Mucosa of stomach (tissue), 1 donor: ENCODE measurements at regions not wholly inside any gene's neighbourhood (a gene's known extent, or its start where the extent isn't known, plus 50 kb on each side); places are given as distances from the start of the nearest gene placed in this dataset.

Source experiments
- H3K27me3 ChIP-seq: one replicate; pipeline ENCODE4 v1.7.0; 2013; ENCODE audit warnings: mild to moderate bottlenecking, low read length; ENCODE audit not compliant: control insufficient read depth, insufficient read depth
- H3K36me3 ChIP-seq: one replicate; pipeline ENCODE4 v1.7.0; 2013; ENCODE audit warnings: low read length; ENCODE audit not compliant: control insufficient read depth, insufficient read depth
- H3K4me1 ChIP-seq: one replicate; pipeline ENCODE4 v1.7.0; 2013; ENCODE audit warnings: mild to moderate bottlenecking, low read length; ENCODE audit not compliant: control insufficient read depth, insufficient read depth
- H3K4me3 ChIP-seq: one replicate; pipeline ENCODE4 v1.7.0; 2013; ENCODE audit warnings: low read length
- H3K9ac ChIP-seq: one replicate; pipeline ENCODE4 v1.7.0; 2013; ENCODE audit warnings: mild to moderate bottlenecking, low read length, moderate library complexity
- H3K9me3 ChIP-seq: one replicate; pipeline ENCODE4 v1.7.0; 2013; ENCODE audit warnings: mild to moderate bottlenecking, low read length, moderate library complexity; ENCODE audit not compliant: control insufficient read depth
- donor health status: Pancreatic carcinoma.

DNA sequence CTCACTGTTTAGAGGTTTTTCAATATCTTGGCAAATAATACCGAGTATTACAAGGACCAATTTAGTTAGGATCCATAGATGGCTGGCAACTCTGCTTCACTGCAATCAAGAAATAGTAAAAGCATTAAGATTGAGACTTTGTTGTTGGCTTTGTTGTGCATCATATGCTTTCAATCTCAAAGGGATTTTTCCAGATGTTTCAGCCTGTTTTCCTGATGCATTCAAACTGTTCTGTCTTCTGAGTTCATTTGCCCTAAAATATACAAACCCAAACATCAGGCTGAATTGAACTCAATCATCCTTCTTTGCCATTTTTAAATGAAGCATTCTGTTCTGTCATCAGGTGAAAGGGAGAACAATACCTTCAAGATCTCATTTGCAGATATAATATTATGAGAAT lies 248.7 kb downstream of the TTLL7 start:
- no peak overlapping the region for H3K9ac ChIP-seq
- no peaks in the 10 kb centered on the region for H3K9me3 ChIP-seq
- no peaks in the 10 kb centered on the region for H3K36me3 ChIP-seq
- no peaks in the 10 kb centered on the region for H3K27me3 ChIP-seq
- H3K4me1 ChIP-seq = no peaks in the 10 kb centered on the region
- no peak overlapping the region for H3K4me3 ChIP-seq

DNA sequence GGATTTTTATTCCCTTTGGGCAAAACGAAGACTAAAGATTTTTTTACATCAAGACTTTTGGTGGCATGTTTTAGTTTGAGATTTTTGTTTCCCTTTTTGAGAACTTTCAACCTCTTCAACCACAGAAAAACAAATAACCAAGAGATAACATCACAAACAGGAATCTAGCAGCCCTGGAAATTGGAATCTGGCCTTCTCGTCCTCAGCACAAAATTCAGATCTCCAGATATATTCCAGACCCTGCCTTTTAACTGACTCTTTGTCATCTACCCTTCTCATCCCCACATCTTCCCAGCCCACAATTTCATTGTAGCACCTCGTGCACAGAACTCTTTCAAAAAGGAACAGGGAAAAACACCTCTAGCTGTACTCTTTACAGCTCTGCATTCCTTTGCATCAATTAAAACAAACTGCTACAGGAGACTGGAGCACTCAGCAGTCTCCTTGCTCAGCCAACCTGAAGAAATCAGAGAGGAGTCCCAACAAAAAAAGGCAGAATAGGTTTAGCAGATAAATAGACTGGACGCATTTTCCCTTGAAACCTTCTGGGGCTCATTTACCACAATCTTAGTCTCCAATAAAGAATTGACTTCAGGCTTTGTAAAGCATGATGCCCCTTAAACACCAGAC lies 251.0 kb downstream of the TTLL7 start:
- no peaks in the 10 kb centered on the region for H3K9me3 ChIP-seq
- H3K36me3 ChIP-seq = no peaks in the 10 kb centered on the region
- no peak overlapping the region for H3K9ac ChIP-seq
- H3K4me3 ChIP-seq = no peak overlapping the region
- no peaks in the 10 kb centered on the region for H3K27me3 ChIP-seq
- H3K4me1 ChIP-seq = no peaks in the 10 kb centered on the region

DNA sequence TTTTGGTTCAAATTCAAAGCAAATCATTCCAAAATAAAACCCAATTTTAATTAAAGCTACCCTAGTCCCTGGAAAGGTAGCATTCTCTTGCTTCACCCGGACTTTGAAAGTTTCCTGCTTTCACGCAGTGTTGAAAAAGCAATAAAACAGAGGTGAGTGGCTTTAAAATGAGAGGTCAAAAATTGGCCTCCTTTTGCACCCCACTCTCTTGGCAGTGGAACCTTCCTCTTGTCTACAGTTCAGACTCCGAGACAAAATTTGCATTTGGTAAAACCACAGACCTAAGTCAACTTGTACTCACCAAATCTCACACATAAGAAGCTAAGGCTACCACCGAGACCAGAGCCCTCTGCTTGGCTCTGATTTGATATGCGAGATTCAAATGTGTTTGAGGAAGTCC lies 252.7 kb downstream of the TTLL7 start:
- Histone ChIP-seq H3K4me1 (no peaks in the 10 kb centered on the region), H3K36me3 (no peaks in the 10 kb centered on the region), H3K9me3 (no peaks in the 10 kb centered on the region), H3K9ac (no peak overlapping the region), H3K4me3 (no peak overlapping the region), H3K27me3 (no peaks in the 10 kb centered on the region)

GRCh38 chr1:83742446-83742845 lies 256.5 kb downstream of the TTLL7 start:
- Histone ChIP-seq H3K9ac (no peak overlapping the region), H3K27me3 (no peaks in the 10 kb centered on the region), H3K4me1 (no peaks in the 10 kb centered on the region), H3K4me3 (no peak overlapping the region), H3K36me3 (no peaks in the 10 kb centered on the region), H3K9me3 (no peaks in the 10 kb centered on the region)

GRCh38 chr1:83741770-83742169 lies 257.2 kb downstream of the TTLL7 start:
- no peak overlapping the region for H3K4me3 ChIP-seq
- no peak overlapping the region for H3K9ac ChIP-seq
- no peaks in the 10 kb centered on the region for H3K9me3 ChIP-seq
- H3K27me3 ChIP-seq = no peaks in the 10 kb centered on the region
- H3K36me3 ChIP-seq = no peaks in the 10 kb centered on the region
- H3K4me1 ChIP-seq = no peaks in the 10 kb centered on the region

DNA sequence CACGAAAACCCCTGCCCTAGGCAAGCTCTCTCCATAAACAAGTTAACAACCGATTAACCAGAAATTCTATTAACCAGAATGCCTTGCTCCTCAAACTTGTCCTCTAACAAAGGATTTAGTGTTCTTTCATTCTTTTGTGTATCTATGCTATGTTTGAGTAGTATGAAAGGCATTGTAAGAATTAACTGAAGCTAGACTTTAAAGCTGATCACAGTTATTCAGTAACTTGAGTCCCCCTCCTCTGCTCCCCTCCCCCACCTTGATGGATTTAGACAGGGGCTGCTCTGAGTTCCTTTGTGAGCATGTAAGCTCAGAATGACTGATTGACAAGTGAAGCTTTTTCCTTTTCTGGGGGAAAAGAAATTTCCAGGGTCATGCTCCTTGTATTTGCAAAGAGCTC lies 257.6 kb downstream of the TTLL7 start:
- no peaks in the 10 kb centered on the region for H3K36me3 ChIP-seq
- no peak overlapping the region for H3K4me3 ChIP-seq
- no peaks in the 10 kb centered on the region for H3K27me3 ChIP-seq
- H3K9me3 ChIP-seq = no peaks in the 10 kb centered on the region
- no peaks in the 10 kb centered on the region for H3K4me1 ChIP-seq
- no peak overlapping the region for H3K9ac ChIP-seq

- no peak overlapping the region for H3K9ac ChIP-seq
- peaks cover 16% of the 10 kb centered on the region for H3K4me1 ChIP-seq
- no peaks in the 10 kb centered on the region for H3K27me3 ChIP-seq
- H3K36me3 ChIP-seq = no peaks in the 10 kb centered on the region
- H3K9me3 ChIP-seq = no peaks in the 10 kb centered on the region
- H3K4me3 ChIP-seq = no peak overlapping the region
Observed at GRCh38 chr1:83735526-83735925, 263.4 kb downstream of the TTLL7 start.

DNA sequence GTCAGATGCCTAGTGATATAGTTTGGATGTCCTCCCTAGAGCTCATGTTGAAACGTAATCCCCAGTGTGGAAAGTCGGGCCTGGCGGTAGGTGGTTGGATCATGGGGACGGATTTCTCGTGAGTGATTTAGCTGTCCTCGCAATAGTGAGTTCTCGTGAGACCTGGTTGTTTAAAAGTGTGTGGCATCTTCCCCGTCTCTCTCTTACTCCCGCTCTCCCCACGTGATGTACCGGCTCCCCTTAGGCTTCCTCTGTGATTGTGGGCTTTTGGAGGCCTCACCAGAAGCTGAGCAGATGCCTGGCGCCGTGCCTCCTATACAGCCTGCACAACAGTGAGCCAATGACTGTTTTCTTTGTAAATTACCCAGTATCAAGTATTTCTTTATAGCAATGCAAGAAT lies 264.5 kb downstream of the TTLL7 start:
- Histone ChIP-seq H3K9me3 (no peaks in the 10 kb centered on the region), H3K9ac (no peak overlapping the region), H3K27me3 (no peaks in the 10 kb centered on the region), H3K4me3 (no peak overlapping the region), H3K4me1 (peaks cover 16% of the 10 kb centered on the region), H3K36me3 (no peaks in the 10 kb centered on the region)

- Histone ChIP-seq H3K27me3 (no peaks in the 10 kb centered on the region), H3K4me1 (peaks cover 3% of the 10 kb centered on the region), H3K9me3 (no peaks in the 10 kb centered on the region), H3K4me3 (no peak overlapping the region), H3K36me3 (no peaks in the 10 kb centered on the region), H3K9ac (no peak overlapping the region)
Observed at GRCh38 chr1:83725735-83726360, 273.1 kb downstream of the TTLL7 start.

- no peaks in the 10 kb centered on the region for H3K36me3 ChIP-seq
- H3K4me3 ChIP-seq = no peak overlapping the region
- H3K9ac ChIP-seq = no peak overlapping the region
- H3K4me1 ChIP-seq = no peaks in the 10 kb centered on the region
- no peaks in the 10 kb centered on the region for H3K27me3 ChIP-seq
- no peaks in the 10 kb centered on the region for H3K9me3 ChIP-seq
Observed at GRCh38 chr1:83718338-83718737, 280.6 kb downstream of the TTLL7 start.

- no peaks in the 10 kb centered on the region for H3K9me3 ChIP-seq
- H3K27me3 ChIP-seq = no peaks in the 10 kb centered on the region
- no peak overlapping the region for H3K9ac ChIP-seq
- no peak overlapping the region for H3K4me3 ChIP-seq
- no peaks in the 10 kb centered on the region for H3K4me1 ChIP-seq
- no peaks in the 10 kb centered on the region for H3K36me3 ChIP-seq
Observed at GRCh38 chr1:83717785-83718184, 281.1 kb downstream of the TTLL7 start.

DNA sequence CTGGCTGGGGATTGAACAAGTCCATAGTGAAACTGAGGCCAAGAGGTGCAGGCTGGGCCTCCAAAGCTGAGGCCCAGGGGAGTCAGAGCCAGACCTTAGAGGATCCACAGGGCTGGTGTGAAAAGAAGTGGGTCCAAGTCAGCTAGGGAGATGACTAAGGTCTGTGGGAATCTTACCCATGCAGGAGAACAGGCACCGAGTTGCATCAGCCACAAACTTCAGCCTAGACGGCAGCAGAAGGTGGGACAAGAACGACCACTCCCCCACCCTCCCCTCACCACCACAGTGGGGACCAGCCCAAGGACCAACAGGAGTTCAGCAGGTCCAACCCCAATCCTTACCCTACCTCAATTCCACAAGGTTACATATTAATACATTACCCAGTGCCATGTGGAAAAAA lies 282.3 kb downstream of the TTLL7 start:
- H3K9ac ChIP-seq = no peak overlapping the region
- no peaks in the 10 kb centered on the region for H3K4me1 ChIP-seq
- H3K36me3 ChIP-seq = no peaks in the 10 kb centered on the region
- no peaks in the 10 kb centered on the region for H3K9me3 ChIP-seq
- no peaks in the 10 kb centered on the region for H3K27me3 ChIP-seq
- no peak overlapping the region for H3K4me3 ChIP-seq

DNA sequence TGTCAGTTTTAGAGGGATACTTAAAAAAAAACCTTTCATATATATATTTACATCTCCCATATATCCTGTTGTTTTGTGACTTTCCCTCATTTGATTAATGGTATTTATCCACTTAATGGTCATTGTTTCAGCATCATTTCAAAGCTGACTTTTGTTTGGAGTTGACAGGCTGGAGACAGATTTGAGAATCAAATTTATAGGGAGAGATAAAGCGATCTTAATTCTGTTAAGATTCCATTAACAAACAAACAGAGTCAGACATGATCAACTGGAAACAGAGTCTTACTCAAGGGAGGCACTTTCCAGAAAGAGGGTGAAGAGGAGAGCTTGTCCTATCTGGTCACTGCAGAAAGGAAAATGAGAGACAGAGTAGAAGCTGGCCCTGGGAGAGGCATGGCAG lies 283.4 kb downstream of the TTLL7 start:
- no peaks in the 10 kb centered on the region for H3K36me3 ChIP-seq
- H3K4me1 ChIP-seq = no peaks in the 10 kb centered on the region
- H3K9me3 ChIP-seq = no peaks in the 10 kb centered on the region
- no peaks in the 10 kb centered on the region for H3K27me3 ChIP-seq
- H3K9ac ChIP-seq = no peak overlapping the region
- H3K4me3 ChIP-seq = no peak overlapping the region
